GM23248 (cell line): ENCODE measurements at regions not wholly inside any gene's neighbourhood (a gene's known extent, or its start where the extent isn't known, plus 50 kb on each side); places are given as distances from the start of the nearest gene placed in this dataset.
"Not testable (repeated sequence)": the region's sequence is repeated elsewhere in the genome, so short reads cannot be mapped to it uniquely, and the experiment has no call there.

ENCODE experiments used
- EZH2 ChIP-seq: fragments of 200-600 bp; sonication (generic); IDR thresholded peaks from 2 replicates; pipeline ENCODE4 v1.6.1; 2018; ENCODE audit warnings: antibody characterized with exemption, mild to moderate bottlenecking; ENCODE audit not compliant: insufficient read depth, poor library complexity, severe bottlenecking
- EZH2phosphoT487 ChIP-seq: fragments of 200-600 bp; sonication (generic); IDR thresholded peaks from 2 replicates; pipeline ENCODE4 v1.6.1; 2018; ENCODE audit warnings: antibody characterized with exemption, moderate library complexity, mild to moderate bottlenecking, low read depth; ENCODE audit not compliant: insufficient read depth

GRCh38 chr5:25083261-25083660 lies 438.5 kb upstream of the CDH10 start:
- TF ChIP-seq EZH2, EZH2phosphoT487: not testable (repeated sequence)
